GM11168 (cell line): ENCODE measurements at regions not wholly inside any gene's neighbourhood (a gene's known extent, or its start where the extent isn't known, plus 50 kb on each side); places are given as distances from the start of the nearest gene placed in this dataset.

ENCODE experiments used
- in situ Hi-C: fragments of 300-500 bp; cut with MboI; formaldehyde crosslinking; loops from one replicate; pipeline ENCODE4 v1.12.0; 2022; ENCODE audit warnings: low sequenced_read_pairs; ENCODE audit not compliant: unreplicated experiment

- in situ Hi-C loops: no loop called here
Observed at GRCh38 chr13:64371461-64371860, 2858.7 kb downstream of the PCDH9 start.

- in situ Hi-C loops: no loop called here
Observed at GRCh38 chr13:64371045-64371444, 2859.1 kb downstream of the PCDH9 start.

- in situ Hi-C loops: no loop called here
Observed at GRCh38 chr13:64369121-64369520, 2861.0 kb downstream of the PCDH9 start.

GRCh38 chr13:64362564-64362963, 2867.6 kb downstream of the PCDH9 start:
- in situ Hi-C loops: no loop called here

- in situ Hi-C loops: no loop called here
Observed at GRCh38 chr13:64347664-64348063, 2882.5 kb downstream of the PCDH9 start.

- in situ Hi-C loops: no loop called here
Observed at GRCh38 chr13:64339373-64340063, 2890.6 kb downstream of the PCDH9 start.

- in situ Hi-C loops: no loop called here
Observed at GRCh38 chr13:64338671-64339070, 2891.5 kb downstream of the PCDH9 start.

GRCh38 chr13:64333888-64334287, 2896.2 kb downstream of the PCDH9 start:
- in situ Hi-C loops: no loop called here

GRCh38 chr13:64332048-64332447, 2898.1 kb downstream of the PCDH9 start:
- in situ Hi-C loops: no loop called here

- in situ Hi-C loops: no loop called here
Observed at GRCh38 chr13:64327505-64328194, 2902.5 kb downstream of the PCDH9 start.

GRCh38 chr13:64314331-64314730, 2898.7 kb upstream of the PCDH20 start:
- in situ Hi-C loops: no loop called here

- in situ Hi-C loops: no loop called here
Observed at GRCh38 chr13:64311948-64312347, 2896.3 kb upstream of the PCDH20 start.

GRCh38 chr13:64311112-64311511, 2895.5 kb upstream of the PCDH20 start:
- in situ Hi-C loops: no loop called here

GRCh38 chr13:64305246-64305645, 2889.6 kb upstream of the PCDH20 start:
- in situ Hi-C loops: no loop called here

GRCh38 chr13:64300239-64300638, 2884.6 kb upstream of the PCDH20 start:
- in situ Hi-C loops: no loop called here

- in situ Hi-C loops: no loop called here
Observed at GRCh38 chr13:64293923-64294322, 2878.3 kb upstream of the PCDH20 start.

GRCh38 chr13:64289702-64290101, 2874.1 kb upstream of the PCDH20 start:
- in situ Hi-C loops: no loop called here

- in situ Hi-C loops: no loop called here
Observed at GRCh38 chr13:64283926-64284325, 2868.3 kb upstream of the PCDH20 start.

GRCh38 chr13:64278493-64278892, 2862.8 kb upstream of the PCDH20 start:
- in situ Hi-C loops: no loop called here

GRCh38 chr13:64277097-64277496, 2861.4 kb upstream of the PCDH20 start:
- in situ Hi-C loops: no loop called here

GRCh38 chr13:64276232-64276631, 2860.6 kb upstream of the PCDH20 start:
- in situ Hi-C loops: no loop called here
